CD4-positive, alpha-beta T cell (primary cell): ENCODE measurements at regions not wholly inside any gene's neighbourhood (a gene's known extent, or its start where the extent isn't known, plus 50 kb on each side); places are given as distances from the start of the nearest gene placed in this dataset.

ENCODE experiments used
- ATAC-seq: fragments of 200-7000 bp; cut with Tn5 transposase; one replicate; pipeline ENCODE4 v1.10.0; 2022; ENCODE audit warnings: mild to moderate bottlenecking; ENCODE audit not compliant: poor library complexity
- CTCF ChIA-PET: fragments of 350-600 bp; sonication (Branson Sonifier 250); formaldehyde crosslinking; loops from one replicate; lab custom pipeline; 2021; ENCODE audit warnings: antibody characterized with exemption, inconsistent platforms; lab: Charles Lee
- POLR2A ChIA-PET: fragments of 350-600 bp; sonication (Branson Sonifier 250); formaldehyde crosslinking; loops from one replicate; lab custom pipeline; 2021; ENCODE audit warnings: antibody characterized with exemption, inconsistent platforms; lab: Charles Lee
- DNase-seq, 14 experiments: peaks; one replicate each; pipeline ENCODE4 v3.0.0-alpha.2; 2013 to 2020; ENCODE audit warnings: mixed read lengths in 2 of 14
- H3K27ac ChIP-seq, 2 donors: one replicate each; pipeline versions ENCODE4 v1.5.1 to v1.7.0; 2013; ENCODE audit warnings: low read length in 2 of 2, low read depth in 1 of 2, mild to moderate bottlenecking in 1 of 2
- H3K27me3 ChIP-seq, 2 experiments: 1 replicate in 1 of 2; 2 replicates in 1 of 2; pipeline versions ENCODE4 v1.6.1 to v1.7.0; 2013; ENCODE audit warnings: low read length in 2 of 2, control low read depth in 1 of 2, mild to moderate bottlenecking in 1 of 2, moderate library complexity in 1 of 2; ENCODE audit not compliant: insufficient read depth in 2 of 2, control insufficient read depth in 1 of 2
- H3K36me3 ChIP-seq: one replicate; pipeline ENCODE4 v1.6.1; 2013; ENCODE audit warnings: low read length, control low read depth; ENCODE audit not compliant: insufficient read depth
- H3K4me1 ChIP-seq: one replicate; pipeline ENCODE4 v1.6.1; 2013; ENCODE audit warnings: low read length, control low read depth; ENCODE audit not compliant: insufficient read depth
- H3K4me3 ChIP-seq: one replicate; pipeline ENCODE4 v1.5.1; 2013; ENCODE audit warnings: mild to moderate bottlenecking, low read length, moderate library complexity
- H3K9me3 ChIP-seq, 2 experiments: 1 replicate in 1 of 2; 2 replicates in 1 of 2; pipeline versions ENCODE4 v1.6.1 to v1.7.0; 2013; ENCODE audit warnings: low read length in 2 of 2, mild to moderate bottlenecking in 2 of 2, control low read depth in 1 of 2, moderate library complexity in 1 of 2; ENCODE audit not compliant: control insufficient read depth in 1 of 2, insufficient read depth in 1 of 2
- H3K27ac Mint-ChIP-seq: one replicate; pipeline ENCODE4 v1.8.0; 2020; ENCODE audit warnings: mixed read lengths
- H3K27me3 Mint-ChIP-seq: one replicate; pipeline ENCODE4 v1.8.0; 2021; ENCODE audit warnings: mixed read lengths
- H3K36me3 Mint-ChIP-seq: one replicate; pipeline ENCODE4 v1.8.0; 2021; ENCODE audit warnings: low read depth, mixed read lengths
- H3K4me1 Mint-ChIP-seq: one replicate; pipeline ENCODE4 v1.8.0; 2021; ENCODE audit warnings: low read depth, mixed read lengths
- H3K4me3 Mint-ChIP-seq: one replicate; pipeline ENCODE4 v1.8.0; 2020; ENCODE audit warnings: mild to moderate bottlenecking, mixed read lengths
- H3K9me3 Mint-ChIP-seq: one replicate; pipeline ENCODE4 v1.8.0; 2020; ENCODE audit warnings: mixed read lengths
- intact Hi-C, 2 experiments: fragments of 100-400 bp; cut with DNase I in 1 of 2; cut with micrococcal nuclease in 1 of 2; formaldehyde crosslinking; loops; one replicate each; pipeline versions ENCODE4 v1.15.1 to v1.9.0; 2023 to 2025; cut with DNase I, micrococcal nuclease
- TF ChIP-seq, protein P1 (sequence below): fragments of 200-600 bp; IDR thresholded peaks from one replicate; pipeline ENCODE4 v1.8.0; 2022; ENCODE audit warnings: antibody characterized with exemption, mild to moderate bottlenecking

DNA sequence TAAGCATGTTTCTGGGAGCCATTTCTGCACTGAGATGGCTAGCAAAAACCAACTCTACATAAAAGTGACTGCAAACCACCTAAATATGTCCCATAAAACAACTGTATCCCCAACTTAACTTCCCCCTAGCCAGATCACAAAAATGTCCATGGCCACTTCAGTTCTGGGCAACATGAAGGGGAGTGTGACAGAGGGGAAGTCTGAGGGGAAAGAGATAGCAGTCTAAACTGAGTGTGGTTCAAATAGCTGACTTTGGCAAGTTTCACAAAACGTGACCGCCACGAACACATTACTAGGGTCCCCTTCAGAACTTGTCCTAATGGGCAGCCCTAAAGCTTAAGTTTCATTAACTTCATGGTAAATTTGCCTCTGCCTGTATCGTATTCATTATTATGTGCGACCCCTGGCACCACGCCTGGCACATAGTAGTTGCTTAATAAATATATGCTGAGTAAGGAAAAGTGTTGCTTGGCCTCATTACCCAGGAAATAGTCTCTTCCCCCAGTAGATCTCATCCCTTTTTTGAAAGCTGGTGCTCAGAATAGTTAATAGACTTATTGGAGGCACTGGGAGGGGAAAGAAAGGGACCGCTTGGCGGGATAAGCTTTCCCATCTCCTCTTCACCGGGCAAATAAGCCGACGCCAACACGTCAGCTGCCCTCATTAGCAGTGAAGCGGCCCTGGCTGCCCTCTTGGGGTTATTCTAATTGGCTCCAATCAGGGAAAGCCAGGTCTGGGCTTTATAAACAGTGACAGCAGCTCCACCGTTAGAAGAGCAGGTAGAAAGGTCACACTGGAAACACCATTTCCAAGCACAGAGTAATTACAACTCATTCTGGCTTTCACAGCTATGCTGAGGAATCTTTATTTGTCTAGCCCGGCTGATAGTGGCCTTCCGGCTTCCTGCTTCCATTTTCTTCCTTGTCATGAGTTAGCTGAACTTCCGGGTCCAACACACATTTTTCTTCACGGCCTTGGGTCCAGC is 122.1 kb downstream of the LRIG2 start:
- Mint-ChIP-seq H3K9me3 (peaks cover 8% of the 10 kb centered on the region), H3K4me3 (no peak overlapping the region), H3K36me3 (no peaks in the 10 kb centered on the region), H3K27ac (no peak overlapping the region), H3K27me3 (peaks cover 11% of the 10 kb centered on the region), H3K4me1 (no peaks in the 10 kb centered on the region)
- ChIA-PET CTCF (no interaction called here), POLR2A (no interaction called here)
- DNase-seq (no peak), ATAC-seq (no peak)
- H3K4me1 ChIP-seq = no peaks in the 10 kb centered on the region
- TF ChIP-seq, protein P1, sequence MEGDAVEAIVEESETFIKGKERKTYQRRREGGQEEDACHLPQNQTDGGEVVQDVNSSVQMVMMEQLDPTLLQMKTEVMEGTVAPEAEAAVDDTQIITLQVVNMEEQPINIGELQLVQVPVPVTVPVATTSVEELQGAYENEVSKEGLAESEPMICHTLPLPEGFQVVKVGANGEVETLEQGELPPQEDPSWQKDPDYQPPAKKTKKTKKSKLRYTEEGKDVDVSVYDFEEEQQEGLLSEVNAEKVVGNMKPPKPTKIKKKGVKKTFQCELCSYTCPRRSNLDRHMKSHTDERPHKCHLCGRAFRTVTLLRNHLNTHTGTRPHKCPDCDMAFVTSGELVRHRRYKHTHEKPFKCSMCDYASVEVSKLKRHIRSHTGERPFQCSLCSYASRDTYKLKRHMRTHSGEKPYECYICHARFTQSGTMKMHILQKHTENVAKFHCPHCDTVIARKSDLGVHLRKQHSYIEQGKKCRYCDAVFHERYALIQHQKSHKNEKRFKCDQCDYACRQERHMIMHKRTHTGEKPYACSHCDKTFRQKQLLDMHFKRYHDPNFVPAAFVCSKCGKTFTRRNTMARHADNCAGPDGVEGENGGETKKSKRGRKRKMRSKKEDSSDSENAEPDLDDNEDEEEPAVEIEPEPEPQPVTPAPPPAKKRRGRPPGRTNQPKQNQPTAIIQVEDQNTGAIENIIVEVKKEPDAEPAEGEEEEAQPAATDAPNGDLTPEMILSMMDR = no peak
- H3K27ac ChIP-seq = no peak overlapping the region
- intact Hi-C loops = no loop called here
- H3K9me3 ChIP-seq = peaks cover 0 to 12% of the 10 kb centered on the region in 2 experiments
- no peak overlapping the region for H3K4me3 ChIP-seq
- no peaks in the 10 kb centered on the region for H3K27me3 ChIP-seq
- no peaks in the 10 kb centered on the region for H3K36me3 ChIP-seq

DNA sequence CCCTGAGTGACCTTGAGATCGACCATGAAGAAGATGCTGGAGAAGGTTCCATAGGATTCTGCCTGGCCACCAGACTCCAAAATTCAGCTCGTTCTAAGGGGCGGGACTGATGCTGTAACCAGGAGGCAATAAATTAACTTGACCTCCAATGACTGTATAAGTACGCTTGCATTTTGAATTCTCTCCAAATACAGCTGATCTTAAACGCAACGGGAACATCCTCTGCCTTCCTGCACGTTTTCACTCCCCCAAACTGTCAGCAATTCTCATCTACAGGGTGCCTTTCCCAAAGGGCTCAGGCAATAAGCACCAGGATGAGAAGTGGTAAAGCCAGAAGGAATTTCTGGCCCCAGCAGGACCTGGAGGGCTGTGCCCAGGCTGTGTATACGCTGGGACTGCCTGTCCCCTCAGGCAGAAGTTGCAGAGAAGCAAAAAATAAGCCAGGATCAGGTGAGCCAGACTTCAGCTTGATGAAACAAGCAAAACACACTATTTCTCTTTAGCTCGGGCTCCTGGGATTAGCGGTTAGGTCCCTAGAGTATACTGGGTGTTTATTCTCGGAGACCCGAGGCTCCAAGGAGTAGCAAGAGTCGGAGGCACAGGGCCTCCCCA is 124.8 kb downstream of the LRIG2 start:
- peaks cover 0 to 6% of the 10 kb centered on the region in 2 experiments for H3K9me3 ChIP-seq
- Mint-ChIP-seq H3K4me1 (no peaks in the 10 kb centered on the region), H3K36me3 (no peaks in the 10 kb centered on the region), H3K27ac (no peak overlapping the region), H3K9me3 (peaks cover 6% of the 10 kb centered on the region), H3K27me3 (peaks cover 7% of the 10 kb centered on the region), H3K4me3 (no peak overlapping the region)
- DNase-seq (no peak), ATAC-seq (no peak)
- H3K4me3 ChIP-seq = no peak overlapping the region
- H3K27ac ChIP-seq = no peak overlapping the region
- TF ChIP-seq, protein P1 = no peak
- no peaks in the 10 kb centered on the region for H3K36me3 ChIP-seq
- CTCF ChIA-PET = no interaction called here
- H3K27me3 ChIP-seq = no peaks in the 10 kb centered on the region
- H3K4me1 ChIP-seq = no peaks in the 10 kb centered on the region
- POLR2A ChIA-PET = no interaction called here
- intact Hi-C loops = no loop called here

DNA sequence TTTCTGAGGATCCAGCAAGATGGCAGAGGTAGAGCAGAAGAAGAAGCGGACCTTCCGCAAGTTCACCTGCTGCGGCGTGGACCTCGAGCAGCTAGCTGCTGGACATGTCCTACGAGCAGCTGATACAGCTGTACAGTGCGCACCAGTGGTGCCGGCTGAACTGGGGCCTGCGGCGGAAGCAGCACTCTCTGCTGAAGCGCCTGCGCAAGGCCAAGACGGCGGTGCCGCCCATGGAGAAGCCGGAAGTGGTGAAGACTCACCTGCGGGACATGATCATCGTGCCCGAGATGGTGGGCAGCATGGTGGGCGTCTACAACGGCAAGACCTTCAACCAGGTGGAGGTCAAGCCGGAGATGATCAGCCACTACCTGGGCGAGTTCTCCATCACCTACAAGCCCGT is 125.8 kb downstream of the LRIG2 start:
- POLR2A ChIA-PET = no interaction called here
- Histone ChIP-seq H3K9me3 (peaks cover 0 to 2% of the 10 kb centered on the region in 2 experiments), H3K4me1 (no peaks in the 10 kb centered on the region), H3K36me3 (no peaks in the 10 kb centered on the region), H3K4me3 (no peak overlapping the region), H3K27me3 (no peaks in the 10 kb centered on the region), H3K27ac (no peak overlapping the region)
- CTCF ChIA-PET = no interaction called here
- Mint-ChIP-seq H3K36me3 (no peaks in the 10 kb centered on the region), H3K9me3 (no peaks in the 10 kb centered on the region), H3K4me3 (no peak overlapping the region), H3K27me3 (no peaks in the 10 kb centered on the region), H3K27ac (no peak overlapping the region), H3K4me1 (no peaks in the 10 kb centered on the region)
- DNase-seq (no peak), ATAC-seq (no peak)
- intact Hi-C loops = no loop called here
- TF ChIP-seq, protein P1 = no peak
